ENCODE measurements at regions not wholly inside any gene's neighbourhood (a gene's known extent, or its start where the extent isn't known, plus 50 kb on each side); places are given as distances from the start of the nearest gene placed in this dataset.
"Not testable (repeated sequence)": the region's sequence is repeated elsewhere in the genome, so short reads cannot be mapped to it uniquely, and the experiment has no call there.

- DNase-seq = no peak
Measured at GRCh38 chr3:106029954-106030626, 161.3 kb upstream of the CBLB start.

DNA sequence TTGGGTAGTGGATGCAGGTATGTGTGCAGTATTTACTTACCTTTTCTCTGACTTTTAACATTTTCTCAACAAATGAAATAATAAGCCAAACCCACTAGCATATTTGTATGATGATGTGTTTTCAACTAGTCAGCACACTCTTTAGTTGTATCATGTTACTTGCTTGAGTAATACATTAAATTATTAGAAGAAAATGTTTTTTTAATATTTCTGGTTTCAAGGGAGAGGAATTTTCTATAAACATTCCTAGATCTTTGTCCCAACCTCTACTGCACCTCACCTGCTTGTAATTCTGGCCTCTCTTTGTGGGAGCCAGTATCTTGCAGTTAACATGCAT lies 161.8 kb upstream of the CBLB start:
- no peak for DNase-seq

DNA sequence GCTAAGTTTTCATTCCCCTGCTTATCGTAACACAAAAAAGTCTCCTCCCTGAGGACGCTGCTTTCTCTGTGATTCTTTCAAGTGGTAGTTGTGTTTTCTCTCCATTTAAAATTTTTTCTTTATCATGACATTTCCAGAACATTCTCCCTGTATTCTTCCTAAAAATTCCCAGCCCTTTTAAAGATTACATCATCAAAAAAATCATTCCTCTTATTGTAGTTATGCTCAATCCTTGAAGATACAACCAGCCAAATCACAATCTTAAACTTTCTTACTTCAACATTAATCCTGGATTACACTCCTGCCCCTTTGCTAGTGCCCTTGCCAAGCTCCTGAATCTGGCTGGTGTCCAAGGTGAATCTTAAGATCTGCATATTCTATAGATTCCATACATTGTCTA lies 163.7 kb upstream of the CBLB start:
- no peak for DNase-seq

DNA sequence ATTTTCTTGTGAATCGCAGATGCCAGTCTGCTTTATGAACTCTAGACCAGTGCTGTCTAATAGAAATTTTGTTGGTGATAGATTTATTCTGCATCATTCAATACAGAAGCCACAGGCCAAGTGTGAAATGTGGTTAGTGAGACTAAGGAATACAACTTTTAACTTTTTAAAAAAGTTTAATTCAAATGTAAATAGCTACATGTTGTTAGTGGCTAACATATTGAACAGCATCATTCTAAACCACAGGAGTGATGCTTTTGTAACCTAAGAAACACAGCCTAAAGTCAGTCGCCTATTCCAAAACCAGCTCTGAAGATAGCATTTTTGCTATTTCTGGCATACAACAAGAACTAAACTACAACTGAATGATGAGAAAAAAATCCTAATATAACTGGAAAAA lies 164.8 kb upstream of the CBLB start:
- no peak for DNase-seq

DNA sequence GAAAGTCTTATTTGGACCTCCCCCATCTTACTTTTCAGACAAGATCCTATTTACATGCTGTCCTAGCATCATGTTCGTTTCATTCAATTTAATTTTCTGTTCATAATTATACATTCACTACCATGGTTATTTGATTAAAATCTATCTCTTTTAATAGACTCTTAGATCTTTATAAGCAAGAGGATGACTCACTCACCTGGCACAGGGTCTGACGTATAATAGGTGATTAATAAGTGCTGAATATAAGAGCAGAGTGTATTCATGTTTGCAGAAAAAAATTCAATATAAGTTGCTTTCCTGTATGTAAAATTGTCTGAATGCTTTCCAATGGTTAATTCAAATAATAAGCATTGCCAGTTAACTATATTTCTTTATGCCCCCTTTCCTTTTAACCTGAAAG lies 165.5 kb upstream of the CBLB start:
- no peak for DNase-seq

GRCh38 chr3:106035619-106036018 lies 166.8 kb upstream of the CBLB start:
- DNase-seq = no peak

DNA sequence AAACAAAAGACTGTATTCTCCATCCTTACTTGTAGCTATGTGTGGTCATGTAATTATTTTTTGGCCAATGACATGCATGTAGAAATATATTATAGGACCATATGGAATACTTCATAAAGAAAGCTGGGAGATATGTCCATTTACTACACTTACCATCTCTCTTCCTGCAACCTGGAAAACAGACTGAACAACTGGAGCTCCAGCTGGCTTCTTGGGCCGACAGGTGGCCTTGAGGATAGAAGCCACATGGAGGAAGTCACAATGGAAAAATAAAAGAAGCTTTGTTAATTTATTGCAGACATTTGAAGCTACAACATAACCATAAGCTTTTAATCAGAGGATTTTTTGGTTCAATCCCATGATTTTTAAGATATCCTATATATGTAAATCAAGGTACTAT lies 167.9 kb upstream of the CBLB start:
- no peak for DNase-seq

GRCh38 chr3:106047221-106047620 lies 178.4 kb upstream of the CBLB start:
- DNase-seq = no peak

DNA sequence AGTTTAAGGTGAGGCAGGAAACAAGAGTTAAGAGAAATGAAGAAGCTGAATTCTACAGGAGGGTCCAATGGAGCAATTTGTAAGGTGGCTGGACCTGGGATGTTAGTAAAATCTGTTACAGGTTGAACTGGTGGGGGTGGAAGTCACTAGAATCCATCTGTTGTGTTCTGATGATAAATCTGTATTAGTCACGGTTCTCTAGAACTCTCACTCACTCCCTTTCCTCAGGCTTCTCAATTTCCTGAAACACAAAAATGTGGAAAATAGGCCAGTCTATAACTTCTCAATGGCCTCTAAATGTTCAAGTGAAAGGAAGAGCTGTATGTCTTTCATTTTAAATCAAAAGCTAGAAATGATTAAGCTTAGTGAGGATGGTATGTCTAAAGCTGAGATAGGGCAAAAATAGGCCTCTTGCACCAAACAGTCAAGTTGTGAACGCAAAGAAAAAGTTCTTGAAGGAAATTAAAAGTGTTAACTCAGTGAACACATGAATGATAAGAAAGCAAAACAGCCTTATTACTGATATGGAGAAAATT lies 180.2 kb upstream of the CBLB start:
- DNase-seq = no peak

DNA sequence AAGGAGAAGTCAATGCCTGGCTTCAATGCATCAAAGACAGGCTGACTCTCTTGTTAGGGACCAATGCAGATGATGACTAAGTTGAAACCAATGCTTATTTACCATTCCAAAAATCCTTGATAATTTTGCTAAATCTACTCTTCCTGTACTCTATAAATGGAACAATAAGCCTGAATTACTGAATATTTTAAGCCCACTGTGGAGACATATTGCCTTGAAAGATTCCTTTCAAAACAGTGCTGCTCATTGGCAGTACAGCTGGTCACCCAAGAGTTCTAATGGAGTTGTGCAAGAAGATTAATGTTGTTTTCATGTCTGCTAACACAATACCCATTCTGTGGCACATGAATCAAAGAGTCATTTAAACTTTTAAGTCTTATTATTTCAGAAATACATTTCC lies 181.0 kb upstream of the CBLB start:
- no peak for DNase-seq

GRCh38 chr3:106056931-106057330 lies 188.1 kb upstream of the CBLB start:
- no peak for DNase-seq

GRCh38 chr3:106058475-106058874 lies 189.7 kb upstream of the CBLB start:
- DNase-seq = no peak

- no peak for DNase-seq
Measured at GRCh38 chr3:106059953-106060517, 191.2 kb upstream of the CBLB start.

DNA sequence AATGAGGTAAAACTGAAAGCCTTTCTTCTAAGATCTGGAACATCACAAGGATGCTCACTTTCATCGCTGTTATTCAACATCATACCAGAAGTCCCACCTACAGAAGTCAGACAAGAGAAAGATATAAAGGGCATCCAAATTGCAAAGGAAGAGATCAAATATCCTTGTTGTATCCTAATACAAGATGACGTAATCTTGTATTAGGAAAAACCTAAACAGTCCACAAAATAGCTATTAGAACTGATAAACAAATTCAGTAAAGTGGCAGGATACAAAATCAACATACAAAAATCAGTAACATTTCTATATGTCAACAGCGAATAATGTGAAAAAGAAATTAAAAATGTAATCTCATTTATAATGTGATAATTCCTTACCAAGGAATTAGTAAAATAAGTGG lies 195.1 kb upstream of the CBLB start:
- no peak for DNase-seq

GRCh38 chr3:106065831-106066230 lies 197.0 kb upstream of the CBLB start:
- no peak for DNase-seq

- no peak for DNase-seq
Measured at GRCh38 chr3:106067711-106068110, 198.9 kb upstream of the CBLB start.

DNA sequence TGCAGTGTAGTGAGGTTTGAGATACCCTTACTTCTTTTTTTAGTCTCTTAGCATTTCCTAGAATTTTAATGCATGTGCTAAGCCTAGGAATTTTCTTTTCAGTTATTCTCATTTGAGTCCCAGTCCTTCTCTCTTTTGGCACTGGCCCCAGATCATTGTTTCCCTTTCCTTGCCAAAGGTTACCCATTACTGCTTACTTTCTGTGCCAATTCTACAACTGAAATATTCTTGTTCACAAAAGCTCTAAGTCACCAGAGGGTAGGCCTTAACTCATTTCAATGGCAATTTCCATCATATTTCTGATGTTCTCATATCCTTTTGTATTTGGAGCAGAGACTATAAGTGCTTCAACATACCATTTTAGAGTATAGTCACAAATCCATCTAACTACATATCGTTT lies 199.6 kb upstream of the CBLB start:
- DNase-seq = no peak

- DNase-seq = no peak
Measured at GRCh38 chr3:106068795-106069194, 200.0 kb upstream of the CBLB start.

- no peak for DNase-seq
Measured at GRCh38 chr3:106070187-106070586, 201.4 kb upstream of the CBLB start.

- no peak for DNase-seq
Measured at GRCh38 chr3:106071306-106071705, 202.5 kb upstream of the CBLB start.

DNA sequence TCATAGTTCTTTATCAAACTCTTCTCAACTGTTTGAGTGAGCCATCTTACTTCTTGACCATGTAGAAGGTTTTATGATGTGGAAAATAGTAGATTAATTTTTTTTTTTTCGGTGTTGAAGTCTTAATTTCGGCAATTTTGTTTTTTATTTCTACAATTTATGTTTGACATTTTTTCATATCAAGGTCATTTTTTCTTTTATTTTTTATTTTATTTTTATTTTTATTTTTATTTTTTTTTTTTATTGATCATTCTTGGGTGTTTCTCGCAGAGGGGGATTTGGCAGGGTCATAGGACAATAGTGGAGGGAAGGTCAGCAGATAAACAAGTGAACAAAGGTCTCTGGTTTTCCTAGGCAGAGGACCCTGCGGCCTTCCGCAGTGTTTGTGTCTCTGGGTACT lies 203.8 kb upstream of the CBLB start:
- DNase-seq = not testable (repeated sequence)

DNA sequence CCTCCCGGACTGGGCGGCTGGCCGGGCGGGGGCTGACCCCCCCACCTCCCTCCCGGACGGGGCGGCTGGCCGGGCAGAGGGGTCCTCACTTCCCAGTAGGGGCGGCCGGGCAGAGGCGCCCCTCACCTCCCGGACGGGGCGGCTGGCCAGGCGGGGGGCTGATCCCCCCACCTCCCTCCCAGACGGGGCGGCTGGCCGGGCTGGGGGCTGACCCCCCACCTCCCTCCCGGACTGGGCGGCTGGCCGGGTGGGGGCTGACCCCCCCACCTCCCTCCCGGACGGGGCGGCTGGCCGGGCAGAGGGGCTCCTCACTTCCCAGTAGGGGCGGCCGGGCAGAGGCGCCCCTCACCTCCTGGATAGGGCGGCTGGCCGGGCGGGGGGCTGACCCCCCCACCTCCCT lies 205.0 kb upstream of the CBLB start:
- not testable (repeated sequence) for DNase-seq

DNA sequence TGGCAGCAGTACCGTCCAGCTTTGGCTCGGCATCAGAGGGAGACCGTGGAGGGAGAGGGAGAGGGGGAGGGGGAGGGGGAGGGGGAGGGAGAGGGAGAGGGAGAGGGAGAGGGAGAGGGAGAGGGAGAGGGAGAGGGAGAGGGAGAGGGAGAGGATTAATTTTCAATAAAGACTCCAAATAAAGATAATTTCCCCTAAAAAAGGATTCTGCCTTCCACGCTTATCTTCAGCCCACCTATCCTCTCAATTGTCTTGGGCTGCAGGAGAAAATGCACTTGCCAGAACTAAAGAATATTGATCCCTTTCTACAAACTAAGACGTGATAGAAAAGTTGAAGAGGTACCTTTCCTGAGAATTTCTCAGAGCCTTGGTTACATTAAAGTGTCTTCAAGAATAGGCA lies 206.9 kb upstream of the CBLB start:
- not testable (repeated sequence) for DNase-seq

GRCh38 chr3:106078635-106079034 lies 209.8 kb upstream of the CBLB start:
- DNase-seq = no peak

GRCh38 chr3:106082616-106083015 lies 213.8 kb upstream of the CBLB start:
- DNase-seq = no peak

Data from NCI-H146 (cell line).